HG03045 (cell line): ENCODE measurements at regions not wholly inside any gene's neighbourhood (a gene's known extent, or its start where the extent isn't known, plus 50 kb on each side); places are given as distances from the start of the nearest gene placed in this dataset.

Source experiments
- ATAC-seq: cut with Tn5 transposase; IDR thresholded peaks from one replicate; pipeline ENCODE4 v1.9.1; 2021; ENCODE audit warnings: mild to moderate bottlenecking, moderate library complexity; ENCODE audit not compliant: unreplicated experiment

- no peak for ATAC-seq
Measured at GRCh38 chr13:34037636-34038540, 219.9 kb downstream of the RFC3 start.

GRCh38 chr13:34038541-34039068 lies 220.7 kb downstream of the RFC3 start:
- ATAC-seq = no peak

- no peak for ATAC-seq
Measured at GRCh38 chr13:34039678-34040077, 221.7 kb downstream of the RFC3 start.

GRCh38 chr13:34040863-34041262 lies 222.9 kb downstream of the RFC3 start:
- no peak for ATAC-seq

- no peak for ATAC-seq
Measured at GRCh38 chr13:34044041-34044440, 226.1 kb downstream of the RFC3 start.

GRCh38 chr13:34044660-34045080 lies 226.7 kb downstream of the RFC3 start:
- ATAC-seq = no peak

- ATAC-seq = no peak
Measured at GRCh38 chr13:34046457-34046856, 228.5 kb downstream of the RFC3 start.

GRCh38 chr13:34048652-34049051 lies 230.7 kb downstream of the RFC3 start:
- no peak for ATAC-seq

- no peak for ATAC-seq
Measured at GRCh38 chr13:34056733-34057258, 238.8 kb downstream of the RFC3 start.

- no peak for ATAC-seq
Measured at GRCh38 chr13:34064456-34065205, 246.7 kb downstream of the RFC3 start.

- no peak for ATAC-seq
Measured at GRCh38 chr13:34065928-34066327, 248.0 kb downstream of the RFC3 start.

- no peak for ATAC-seq
Measured at GRCh38 chr13:34066344-34066743, 248.4 kb downstream of the RFC3 start.

- no peak for ATAC-seq
Measured at GRCh38 chr13:34070006-34070405, 252.1 kb downstream of the RFC3 start.

GRCh38 chr13:34070544-34071303 lies 252.8 kb downstream of the RFC3 start:
- no peak for ATAC-seq

- ATAC-seq = no peak
Measured at GRCh38 chr13:34076319-34076718, 258.4 kb downstream of the RFC3 start.

GRCh38 chr13:34076943-34077703 lies 259.2 kb downstream of the RFC3 start:
- no peak for ATAC-seq

GRCh38 chr13:34078334-34078999 lies 260.5 kb downstream of the RFC3 start:
- no peak for ATAC-seq

- no peak for ATAC-seq
Measured at GRCh38 chr13:34085204-34085603, 267.3 kb downstream of the RFC3 start.

- ATAC-seq = no peak
Measured at GRCh38 chr13:34086281-34086680, 268.3 kb downstream of the RFC3 start.
